ENCODE measurements at regions not wholly inside any gene's neighbourhood (a gene's known extent, or its start where the extent isn't known, plus 50 kb on each side); places are given as distances from the start of the nearest gene placed in this dataset.

DNA sequence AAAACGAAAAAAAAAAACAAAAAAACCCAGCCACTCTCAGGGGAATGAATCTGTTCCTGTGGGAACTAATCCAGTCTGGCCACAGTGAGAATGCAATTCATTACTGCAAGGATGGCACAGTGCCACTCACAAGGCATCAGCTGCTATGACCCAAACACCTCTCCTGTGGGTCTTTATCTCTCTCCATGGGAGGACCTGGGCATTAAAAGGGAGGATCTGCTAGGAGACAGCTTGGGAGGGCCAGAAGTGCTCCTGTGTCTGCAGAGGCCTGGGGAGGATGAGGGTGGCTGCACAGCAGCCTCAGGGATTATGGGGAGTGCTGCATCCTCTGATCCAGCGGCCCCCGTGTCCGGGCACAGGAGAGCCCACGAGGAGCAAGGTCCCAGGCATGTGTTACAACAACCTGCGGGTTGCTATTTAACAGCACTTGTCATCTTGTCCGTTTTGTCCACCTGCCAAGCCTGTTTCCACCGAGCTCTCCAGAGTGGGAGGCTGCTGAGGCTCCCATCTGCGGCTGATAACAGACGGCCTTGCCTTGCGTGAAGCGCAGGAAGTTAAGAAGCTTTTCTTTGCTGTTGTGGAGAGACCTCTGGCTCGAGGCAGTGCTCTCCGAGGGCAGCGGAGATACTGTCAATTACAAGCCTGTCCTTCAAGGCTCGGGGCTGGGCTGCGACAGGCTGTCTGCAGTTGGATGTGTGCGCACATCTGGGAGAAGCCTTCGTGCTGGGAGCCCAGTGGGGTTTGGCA, 97.7 kb downstream of the NXPE2 start:
- no peak for DNase-seq (ENCODE audit: low spot score)
- H3K4me3 ChIP-seq: no peak overlapping the region
- TF ChIP-seq, protein P1, sequence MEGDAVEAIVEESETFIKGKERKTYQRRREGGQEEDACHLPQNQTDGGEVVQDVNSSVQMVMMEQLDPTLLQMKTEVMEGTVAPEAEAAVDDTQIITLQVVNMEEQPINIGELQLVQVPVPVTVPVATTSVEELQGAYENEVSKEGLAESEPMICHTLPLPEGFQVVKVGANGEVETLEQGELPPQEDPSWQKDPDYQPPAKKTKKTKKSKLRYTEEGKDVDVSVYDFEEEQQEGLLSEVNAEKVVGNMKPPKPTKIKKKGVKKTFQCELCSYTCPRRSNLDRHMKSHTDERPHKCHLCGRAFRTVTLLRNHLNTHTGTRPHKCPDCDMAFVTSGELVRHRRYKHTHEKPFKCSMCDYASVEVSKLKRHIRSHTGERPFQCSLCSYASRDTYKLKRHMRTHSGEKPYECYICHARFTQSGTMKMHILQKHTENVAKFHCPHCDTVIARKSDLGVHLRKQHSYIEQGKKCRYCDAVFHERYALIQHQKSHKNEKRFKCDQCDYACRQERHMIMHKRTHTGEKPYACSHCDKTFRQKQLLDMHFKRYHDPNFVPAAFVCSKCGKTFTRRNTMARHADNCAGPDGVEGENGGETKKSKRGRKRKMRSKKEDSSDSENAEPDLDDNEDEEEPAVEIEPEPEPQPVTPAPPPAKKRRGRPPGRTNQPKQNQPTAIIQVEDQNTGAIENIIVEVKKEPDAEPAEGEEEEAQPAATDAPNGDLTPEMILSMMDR (IDR thresholded peaks at IDR 0.05): no peak
- H3K27ac ChIP-seq: no peak overlapping the region

- no peak for DNase-seq (ENCODE audit: low spot score)
- Histone ChIP-seq H3K4me3 (no peak overlapping the region), H3K27ac (no peak overlapping the region)
- TF ChIP-seq, protein P1 (IDR thresholded peaks at IDR 0.05): no peak
Measured at GRCh38 chr11:114776956-114777355, 98.6 kb downstream of the NXPE2 start.

DNA sequence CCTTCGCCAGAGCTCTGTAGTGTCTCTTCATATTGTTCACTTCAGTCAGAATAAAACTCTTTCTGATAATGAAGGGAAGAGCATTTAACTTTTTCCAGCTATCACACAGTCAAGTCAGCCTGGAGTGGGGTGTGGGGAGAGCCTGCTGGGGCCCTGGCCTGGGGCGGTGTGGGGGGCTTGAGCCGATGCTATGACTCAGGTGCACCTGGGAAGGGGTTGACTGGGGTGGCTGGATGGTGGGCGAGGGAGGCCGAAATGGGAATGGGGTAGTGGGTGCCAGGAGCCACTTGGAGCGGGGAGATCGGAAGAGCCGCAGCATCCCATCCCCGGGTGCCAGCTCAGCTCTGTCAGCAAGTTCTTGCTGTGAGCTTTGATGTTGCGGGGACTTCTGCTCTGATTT, 100.9 kb downstream of the NXPE2 start:
- TF ChIP-seq, protein P1 (IDR thresholded peaks at IDR 0.05): no peak
- Histone ChIP-seq H3K4me3 (no peak overlapping the region), H3K27ac (no peak overlapping the region)
- DNase-seq (ENCODE audit: low spot score): no peak

DNA sequence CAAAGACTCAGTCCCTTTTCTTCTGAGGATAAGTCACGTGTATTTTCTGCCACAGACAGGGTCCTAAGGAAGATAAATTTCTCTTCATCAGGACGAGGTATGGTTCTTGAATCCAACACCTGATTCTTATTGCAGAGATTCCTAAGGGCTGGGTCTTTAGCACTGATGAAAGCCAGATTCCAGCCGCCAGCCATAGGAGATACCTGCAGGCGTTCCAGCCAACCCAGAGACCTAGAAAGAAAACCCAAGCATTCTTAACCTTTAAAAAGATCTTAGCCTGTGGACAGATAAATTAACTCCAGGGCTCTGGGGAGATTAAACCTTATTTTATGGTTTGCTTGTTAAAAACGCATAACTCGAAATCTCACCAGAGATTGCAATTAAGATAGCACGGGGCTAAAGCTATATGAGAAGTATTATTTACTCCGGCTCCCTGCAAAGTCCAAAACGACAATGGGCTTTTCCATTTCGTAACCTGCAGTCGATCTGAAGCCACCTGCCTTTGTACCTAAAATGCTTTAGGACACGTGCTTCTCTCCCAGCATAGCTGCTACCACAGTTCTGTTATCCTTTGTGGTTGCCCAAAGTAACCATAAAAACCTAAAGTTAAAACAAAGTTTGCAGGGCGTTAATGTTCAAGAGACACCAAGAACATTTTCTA, 104.5 kb downstream of the NXPE2 start:
- TF ChIP-seq, protein P1 (IDR thresholded peaks at IDR 0.05): no peak

GRCh38 chr11:114783805-114784204, 105.5 kb downstream of the NXPE2 start:
- Histone ChIP-seq H3K4me3 (no peak overlapping the region), H3K27ac (no peak overlapping the region)
- DNase-seq (ENCODE audit: low spot score): no peak
- TF ChIP-seq, protein P1 (IDR thresholded peaks at IDR 0.05): no peak

More for the DNA sequence above, 104.5 kb downstream of the NXPE2 start:
- no peak for DNase-seq (ENCODE audit: low spot score)
- no peak overlapping the region for H3K27ac ChIP-seq
- no peak overlapping the region for H3K4me3 ChIP-seq

GRCh38 chr11:114784216-114784615, 105.9 kb downstream of the NXPE2 start:
- H3K27ac ChIP-seq: no peak overlapping the region
- DNase-seq (ENCODE audit: low spot score): no peak
- H3K4me3 ChIP-seq: no peak overlapping the region
- TF ChIP-seq, protein P1 (IDR thresholded peaks at IDR 0.05): no peak

DNA sequence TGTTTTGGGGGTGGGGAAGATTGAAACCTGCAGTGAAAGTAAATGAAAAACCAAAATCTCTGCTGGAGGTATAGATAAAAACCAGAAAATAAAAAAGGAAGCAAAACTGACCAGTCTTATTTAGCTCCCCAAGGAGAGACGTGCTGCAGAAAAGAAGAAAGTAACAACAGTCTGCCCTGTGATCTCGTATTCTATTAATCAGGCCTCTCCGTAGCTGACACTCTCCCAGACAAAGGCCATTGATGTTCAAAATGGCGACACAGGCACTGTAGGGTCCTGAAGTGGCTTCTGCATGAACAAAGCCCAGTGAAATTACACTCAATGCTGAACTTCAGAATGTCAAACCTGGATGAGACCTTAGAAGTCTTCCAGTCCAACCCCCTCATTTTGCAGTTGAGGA, 106.6 kb downstream of the NXPE2 start:
- no peak for DNase-seq (ENCODE audit: low spot score)
- Histone ChIP-seq H3K4me3 (no peak overlapping the region), H3K27ac (no peak overlapping the region)
- TF ChIP-seq, protein P1 (IDR thresholded peaks at IDR 0.05): no peak
